Neural progenitor cell (in vitro differentiated cells): ENCODE measurements at regions not wholly inside any gene's neighbourhood (a gene's known extent, or its start where the extent isn't known, plus 50 kb on each side); places are given as distances from the start of the nearest gene placed in this dataset.

ENCODE experiments used
- CTCF ChIP-seq: fragments of 200-600 bp; sonication (generic); IDR thresholded peaks from 2 replicates; pipeline ENCODE4 v1.5.1; 2017; ENCODE audit warnings: antibody characterized with exemption, mild to moderate bottlenecking
- EZH2 ChIP-seq: fragments of 200-600 bp; sonication (generic); IDR thresholded peaks from 2 replicates; pipeline ENCODE4 v1.6.1; 2017; ENCODE audit warnings: antibody characterized with exemption, mild to moderate bottlenecking, moderate library complexity
- EZH2phosphoT487 ChIP-seq: fragments of 200-600 bp; sonication (generic); IDR thresholded peaks from 2 replicates; pipeline ENCODE4 v1.6.1; 2017; ENCODE audit warnings: antibody characterized with exemption

- no peak for TF ChIP-seq CTCF
- no peak for TF ChIP-seq EZH2
- TF ChIP-seq EZH2phosphoT487: no peak
These were observed 83.8 kb upstream of the RIOK3 start for GRCh38 chr18:23369266-23369665.
